ENCODE measurements at regions not wholly inside any gene's neighbourhood (a gene's known extent, or its start where the extent isn't known, plus 50 kb on each side); places are given as distances from the start of the nearest gene placed in this dataset.

GRCh38 chr14:85447883-85448282, 82.1 kb upstream of the FLRT2 start:
- Mint-ChIP-seq H3K36me3 (ENCODE audit: low read depth) (no peaks in the 10 kb centered on the region), H3K4me1 (ENCODE audit: low read depth) (no peaks in the 10 kb centered on the region), H3K27ac (no peak overlapping the region), H3K9me3 (no peaks in the 10 kb centered on the region), H3K4me3 (no peak overlapping the region), H3K27me3 (no peaks in the 10 kb centered on the region)
- Histone ChIP-seq H3K27ac (ENCODE audit: low read depth in 1 of 2, low read length in 2 of 2) (no peak overlapping the region), H3K27me3 (ENCODE audit: control insufficient read depth in 1 of 2, insufficient read depth in 2 of 2, low read length in 2 of 2) (no peaks in the 10 kb centered on the region), H3K9me3 (ENCODE audit: control insufficient read depth in 1 of 2, insufficient read depth in 1 of 2, low read length in 2 of 2) (peaks cover 0 to 7% of the 10 kb centered on the region in 2 experiments), H3K4me1 (ENCODE audit: insufficient read depth, low read length) (no peaks in the 10 kb centered on the region), H3K4me3 (ENCODE audit: low read length) (no peak overlapping the region), H3K36me3 (ENCODE audit: insufficient read depth, low read length) (no peaks in the 10 kb centered on the region)
- ATAC-seq (ENCODE audit: poor library complexity) = no peak
- DNase-seq = no peak
- intact Hi-C loops (cut with DNase I, micrococcal nuclease) = no loop called here
- POLR2A ChIA-PET = no interaction called here
- no peak for TF ChIP-seq CTCF (IDR thresholded peaks at IDR 0.05)
- CTCF ChIA-PET = interaction anchor here (1.0 kb wide), 1 partner anchor 12 kb away, joined by 3 read pairs; no protein-coding TSS in a partner anchor

- Histone ChIP-seq H3K27me3 (ENCODE audit: control insufficient read depth in 1 of 2, insufficient read depth in 2 of 2, low read length in 2 of 2) (no peaks in the 10 kb centered on the region), H3K9me3 (ENCODE audit: control insufficient read depth in 1 of 2, insufficient read depth in 1 of 2, low read length in 2 of 2) (no peaks in the 10 kb centered on the region), H3K4me3 (ENCODE audit: low read length) (no peak overlapping the region), H3K4me1 (ENCODE audit: insufficient read depth, low read length) (no peaks in the 10 kb centered on the region), H3K27ac (ENCODE audit: low read depth in 1 of 2, low read length in 2 of 2) (no peak overlapping the region), H3K36me3 (ENCODE audit: insufficient read depth, low read length) (no peaks in the 10 kb centered on the region)
- Mint-ChIP-seq H3K9me3 (peaks cover 3% of the 10 kb centered on the region), H3K36me3 (ENCODE audit: low read depth) (no peaks in the 10 kb centered on the region), H3K4me1 (ENCODE audit: low read depth) (no peaks in the 10 kb centered on the region), H3K27me3 (no peaks in the 10 kb centered on the region), H3K27ac (no peak overlapping the region), H3K4me3 (no peak overlapping the region)
- DNase-seq (no peak), ATAC-seq (ENCODE audit: poor library complexity) (no peak)
- POLR2A ChIA-PET = no interaction called here
- CTCF ChIA-PET = no interaction called here
- no peak for TF ChIP-seq CTCF (IDR thresholded peaks at IDR 0.05)
- intact Hi-C loops (cut with DNase I, micrococcal nuclease) = no loop called here
These were observed 78.5 kb upstream of the FLRT2 start for GRCh38 chr14:85451421-85451820.

GRCh38 chr14:85453401-85454225, 76.3 kb upstream of the FLRT2 start:
- ChIA-PET CTCF (no interaction called here), POLR2A (interaction anchor here (0.8 kb wide), 1 partner anchor 122 kb away, joined by 3 read pairs; no protein-coding TSS in a partner anchor)
- intact Hi-C loops (cut with DNase I, micrococcal nuclease) = no loop called here
- H3K27me3 ChIP-seq (ENCODE audit: control insufficient read depth in 1 of 2, insufficient read depth in 2 of 2, low read length in 2 of 2) = no peaks in the 10 kb centered on the region
- Mint-ChIP-seq H3K4me1 (ENCODE audit: low read depth) (no peaks in the 10 kb centered on the region), H3K9me3 (peaks cover 3% of the 10 kb centered on the region), H3K27me3 (no peaks in the 10 kb centered on the region), H3K27ac (no peak overlapping the region), H3K36me3 (ENCODE audit: low read depth) (no peaks in the 10 kb centered on the region), H3K4me3 (no peak overlapping the region)
- H3K9me3 ChIP-seq (ENCODE audit: control insufficient read depth in 1 of 2, insufficient read depth in 1 of 2, low read length in 2 of 2) = no peaks in the 10 kb centered on the region
- TF ChIP-seq CTCF (IDR thresholded peaks at IDR 0.05) = no peak
- H3K4me1 ChIP-seq (ENCODE audit: insufficient read depth, low read length) = no peaks in the 10 kb centered on the region
- DNase-seq (no peak), ATAC-seq (ENCODE audit: poor library complexity) (no peak)
- H3K27ac ChIP-seq (ENCODE audit: low read depth in 1 of 2, low read length in 2 of 2) = no peak overlapping the region
- no peaks in the 10 kb centered on the region for H3K36me3 ChIP-seq (ENCODE audit: insufficient read depth, low read length)
- H3K4me3 ChIP-seq (ENCODE audit: low read length) = no peak overlapping the region

All from CD4-positive, alpha-beta T cell (primary cell).